ENCODE measurements at regions not wholly inside any gene's neighbourhood (a gene's known extent, or its start where the extent isn't known, plus 50 kb on each side); places are given as distances from the start of the nearest gene placed in this dataset.

DNA sequence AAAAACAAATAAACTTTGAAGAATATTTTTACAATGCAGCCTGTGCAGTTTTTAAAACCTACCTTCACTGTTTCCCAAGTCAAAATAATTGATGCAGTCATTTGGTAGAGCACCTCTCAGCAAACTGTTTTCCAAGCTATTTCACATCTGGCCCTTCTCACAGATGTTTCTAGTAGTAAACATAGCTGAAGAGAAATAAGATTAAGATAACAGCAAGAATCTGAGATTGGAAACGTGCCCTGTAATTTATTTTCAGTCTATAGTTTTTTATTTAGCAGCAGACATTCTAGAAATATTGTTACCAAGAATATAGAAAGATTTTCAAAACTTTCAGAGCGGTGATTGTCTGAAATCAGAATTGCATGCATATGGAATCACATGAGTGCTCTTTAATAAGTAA, 440.2 kb downstream of the TRIB2 start:
- TF ChIP-seq, protein P1, sequence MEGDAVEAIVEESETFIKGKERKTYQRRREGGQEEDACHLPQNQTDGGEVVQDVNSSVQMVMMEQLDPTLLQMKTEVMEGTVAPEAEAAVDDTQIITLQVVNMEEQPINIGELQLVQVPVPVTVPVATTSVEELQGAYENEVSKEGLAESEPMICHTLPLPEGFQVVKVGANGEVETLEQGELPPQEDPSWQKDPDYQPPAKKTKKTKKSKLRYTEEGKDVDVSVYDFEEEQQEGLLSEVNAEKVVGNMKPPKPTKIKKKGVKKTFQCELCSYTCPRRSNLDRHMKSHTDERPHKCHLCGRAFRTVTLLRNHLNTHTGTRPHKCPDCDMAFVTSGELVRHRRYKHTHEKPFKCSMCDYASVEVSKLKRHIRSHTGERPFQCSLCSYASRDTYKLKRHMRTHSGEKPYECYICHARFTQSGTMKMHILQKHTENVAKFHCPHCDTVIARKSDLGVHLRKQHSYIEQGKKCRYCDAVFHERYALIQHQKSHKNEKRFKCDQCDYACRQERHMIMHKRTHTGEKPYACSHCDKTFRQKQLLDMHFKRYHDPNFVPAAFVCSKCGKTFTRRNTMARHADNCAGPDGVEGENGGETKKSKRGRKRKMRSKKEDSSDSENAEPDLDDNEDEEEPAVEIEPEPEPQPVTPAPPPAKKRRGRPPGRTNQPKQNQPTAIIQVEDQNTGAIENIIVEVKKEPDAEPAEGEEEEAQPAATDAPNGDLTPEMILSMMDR (IDR thresholded peaks at IDR 0.05) = no peak
- TF ChIP-seq POLR2A (IDR thresholded peaks at IDR 0.05) = no peak

Measured in body of pancreas (tissue), 4 donors.